GM12865 (cell line): ENCODE measurements at regions not wholly inside any gene's neighbourhood (a gene's known extent, or its start where the extent isn't known, plus 50 kb on each side); places are given as distances from the start of the nearest gene placed in this dataset.

ENCODE experiments used
- DNase-seq: peaks from one replicate; pipeline ENCODE4 v3.0.0; 2010; ENCODE audit warnings: low read depth
- H3K4me3 ChIP-seq: 2 replicates; pipeline ENCODE4 v1.5.1; 2011; ENCODE audit warnings: mild to moderate bottlenecking, low read depth, low read length, control low read depth
- TF ChIP-seq, protein P1 (sequence below): IDR thresholded peaks from 2 replicates; pipeline ENCODE4 v1.5.1; 2011; ENCODE audit warnings: low read length, control low read depth, low read depth, inconsistent platforms; ENCODE audit not compliant: insufficient read depth; ENCODE audit errors: missing control alignments

DNA sequence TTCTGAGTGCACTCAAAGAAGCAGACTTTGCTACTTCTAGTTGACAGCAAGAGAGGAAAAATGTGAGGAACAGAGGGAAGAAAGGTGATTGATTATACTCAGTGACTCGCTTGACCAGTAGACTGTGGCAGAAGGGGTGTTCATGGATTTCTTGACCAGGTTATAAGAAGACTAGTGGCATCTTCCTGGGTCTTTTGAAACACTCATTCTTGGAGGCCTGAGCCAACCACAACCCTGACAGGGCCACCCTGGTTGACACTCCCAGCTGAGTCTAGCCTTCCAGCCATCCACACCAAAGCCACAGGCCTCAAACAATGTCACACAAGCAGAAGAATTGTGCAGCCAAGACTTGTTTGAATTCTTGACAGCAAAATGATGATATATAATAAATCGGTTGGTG is 366.3 kb downstream of the SS18 start:
- H3K4me3 ChIP-seq: no peak overlapping the region
- no peak for DNase-seq
- TF ChIP-seq, protein P1, sequence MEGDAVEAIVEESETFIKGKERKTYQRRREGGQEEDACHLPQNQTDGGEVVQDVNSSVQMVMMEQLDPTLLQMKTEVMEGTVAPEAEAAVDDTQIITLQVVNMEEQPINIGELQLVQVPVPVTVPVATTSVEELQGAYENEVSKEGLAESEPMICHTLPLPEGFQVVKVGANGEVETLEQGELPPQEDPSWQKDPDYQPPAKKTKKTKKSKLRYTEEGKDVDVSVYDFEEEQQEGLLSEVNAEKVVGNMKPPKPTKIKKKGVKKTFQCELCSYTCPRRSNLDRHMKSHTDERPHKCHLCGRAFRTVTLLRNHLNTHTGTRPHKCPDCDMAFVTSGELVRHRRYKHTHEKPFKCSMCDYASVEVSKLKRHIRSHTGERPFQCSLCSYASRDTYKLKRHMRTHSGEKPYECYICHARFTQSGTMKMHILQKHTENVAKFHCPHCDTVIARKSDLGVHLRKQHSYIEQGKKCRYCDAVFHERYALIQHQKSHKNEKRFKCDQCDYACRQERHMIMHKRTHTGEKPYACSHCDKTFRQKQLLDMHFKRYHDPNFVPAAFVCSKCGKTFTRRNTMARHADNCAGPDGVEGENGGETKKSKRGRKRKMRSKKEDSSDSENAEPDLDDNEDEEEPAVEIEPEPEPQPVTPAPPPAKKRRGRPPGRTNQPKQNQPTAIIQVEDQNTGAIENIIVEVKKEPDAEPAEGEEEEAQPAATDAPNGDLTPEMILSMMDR: no peak

GRCh38 chr18:25713103-25713502 is 361.1 kb upstream of the ZNF521 start:
- no peak overlapping the region for H3K4me3 ChIP-seq
- TF ChIP-seq, protein P1: no peak
- no peak for DNase-seq

GRCh38 chr18:25710981-25711380 is 359.0 kb upstream of the ZNF521 start:
- TF ChIP-seq, protein P1: no peak
- no peak overlapping the region for H3K4me3 ChIP-seq
- no peak for DNase-seq

DNA sequence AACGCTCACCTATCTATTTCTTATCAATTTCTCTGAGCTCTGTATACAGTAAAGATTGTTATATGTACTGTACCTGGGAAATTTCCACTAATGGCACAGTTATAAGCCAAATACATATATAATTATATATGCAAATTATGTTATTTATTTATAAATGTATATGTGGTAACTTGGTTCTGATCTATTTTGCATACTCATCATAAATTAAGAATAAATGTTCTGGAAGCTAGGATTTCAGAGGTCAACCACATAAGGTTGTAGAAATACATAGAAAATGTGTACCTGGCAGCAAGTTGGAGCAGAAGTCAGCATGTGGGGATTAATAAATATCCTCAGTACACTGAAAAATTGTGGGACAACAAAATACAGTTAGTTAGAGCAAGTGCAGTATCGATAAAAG is 353.7 kb upstream of the ZNF521 start:
- DNase-seq: no peak
- H3K4me3 ChIP-seq: no peak overlapping the region
- TF ChIP-seq, protein P1: no peak

DNA sequence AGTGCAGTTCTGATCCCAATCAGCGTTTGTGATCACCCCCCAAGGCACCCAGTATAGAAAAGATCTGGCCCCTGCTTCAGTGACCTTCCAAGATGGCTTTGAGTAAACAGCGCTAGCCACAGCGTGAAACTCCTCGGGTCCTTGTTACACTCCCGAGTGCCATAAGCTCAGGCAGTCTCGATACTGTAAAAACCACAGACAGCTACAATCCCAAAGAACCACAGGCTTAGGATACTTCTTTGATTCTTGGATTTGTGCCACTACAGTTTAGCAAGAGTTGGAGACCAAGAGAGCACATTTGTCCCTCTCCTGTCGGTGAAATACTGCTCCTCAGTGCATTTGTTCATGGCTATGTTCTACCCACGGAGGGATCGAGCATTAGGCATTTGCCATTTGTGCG is 352.5 kb upstream of the ZNF521 start:
- no peak for DNase-seq
- TF ChIP-seq, protein P1: no peak
- no peak overlapping the region for H3K4me3 ChIP-seq

DNA sequence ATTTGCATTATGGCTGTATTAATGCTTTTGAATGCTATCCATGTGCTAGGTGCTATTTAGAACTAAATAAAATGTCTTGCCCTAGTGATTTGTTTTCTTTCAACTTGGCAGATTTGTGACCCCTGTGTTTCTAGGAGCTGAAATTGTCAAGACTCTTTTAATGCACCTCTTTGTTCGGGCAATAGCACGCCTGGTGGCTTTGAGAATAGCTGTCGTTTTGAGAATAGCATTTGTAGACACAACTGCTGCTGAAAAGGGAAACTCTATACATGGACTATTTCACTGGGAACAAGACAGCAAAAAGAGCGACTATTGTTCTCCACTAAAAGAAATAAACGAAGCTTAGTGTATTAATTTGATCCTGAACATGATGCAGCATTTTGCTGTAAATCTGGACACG is 352.1 kb upstream of the ZNF521 start:
- no peak overlapping the region for H3K4me3 ChIP-seq
- no peak for DNase-seq
- TF ChIP-seq, protein P1: no peak

DNA sequence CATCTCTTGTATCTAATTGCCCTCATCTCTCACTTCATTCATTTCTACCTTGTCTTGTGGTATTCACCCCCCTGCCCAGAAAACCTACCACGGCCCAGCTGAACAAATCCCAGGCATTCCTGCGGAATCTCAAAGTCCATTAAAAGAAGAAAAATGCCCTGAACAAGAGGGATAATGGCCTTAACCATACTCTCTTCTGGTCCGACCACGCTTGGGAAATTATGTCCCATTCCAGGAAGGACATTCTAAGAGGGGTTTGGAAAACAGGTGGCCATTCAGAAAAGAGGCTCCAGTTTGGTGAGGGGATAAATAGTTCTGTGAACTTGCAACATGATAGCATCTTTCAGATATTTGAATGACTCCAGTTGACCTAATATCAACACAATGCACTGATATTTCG is 349.9 kb upstream of the ZNF521 start:
- TF ChIP-seq, protein P1: no peak
- no peak for DNase-seq

More for the DNA sequence above, 349.9 kb upstream of the ZNF521 start:
- H3K4me3 ChIP-seq: no peak overlapping the region
